Upper lobe of left lung (tissue), 4 donors: ENCODE measurements at regions not wholly inside any gene's neighbourhood (a gene's known extent, or its start where the extent isn't known, plus 50 kb on each side); places are given as distances from the start of the nearest gene placed in this dataset.

ENCODE experiments used
- CTCF ChIP-seq, 6 experiments: fragments of 450-650 bp in 4 of 6; fragments of 200-600 bp in 2 of 6; sonication (generic) in 2 of 6; IDR thresholded peaks; one replicate each; pipeline ENCODE4 v1.5.1; 2016 to 2019; ENCODE audit warnings: antibody characterized with exemption in 6 of 6
- POLR2A ChIP-seq, 4 donors: fragments of 450-650 bp; IDR thresholded peaks; one replicate each; pipeline ENCODE4 v1.5.1; 2016 to 2017; ENCODE audit warnings: antibody characterized with exemption in 4 of 4, mild to moderate bottlenecking in 2 of 4

- TF ChIP-seq POLR2A (IDR thresholded peaks at IDR 0.05) (no peak), CTCF (IDR thresholded peaks at IDR 0.05) (no peak)
Measured at GRCh38 chr16:88130016-88130415, 178.8 kb downstream of the BANP start.
